Endothelial cell of umbilical vein (primary cell): ENCODE measurements at regions not wholly inside any gene's neighbourhood (a gene's known extent, or its start where the extent isn't known, plus 50 kb on each side); places are given as distances from the start of the nearest gene placed in this dataset.

Experiments used
- BruUV-seq: library from RNA; stranded (reverse); fragments of 400-500 nt; replicated peaks from 2 replicates; lab custom pipeline; 2021; lab: Mats Ljungman, UMichigan
- CTCF ChIA-PET: fragments of 300-600, 350-600 bp; sonication (Branson Sonifier 250); formaldehyde crosslinking; loops from one replicate; lab custom pipeline; 2021; ENCODE audit warnings: antibody characterized with exemption, inconsistent platforms; lab: Charles Lee
- POLR2A ChIA-PET: fragments of 300-600, 350-600 bp; sonication (Branson Sonifier 250); formaldehyde crosslinking; loops from one replicate; lab custom pipeline; 2021; ENCODE audit warnings: antibody characterized with exemption, inconsistent platforms; lab: Charles Lee
- DNase-seq: peaks from one replicate; pipeline ENCODE4 v3.0.0-alpha.2; 2011; ENCODE audit warnings: low read depth, low spot score
- FAIRE-seq: peaks from 2 replicates; lab custom pipeline; 2011; peaks lifted over from hg19 to GRCh38; lab: Jason Lieb, UNC
- H2AFZ ChIP-seq: 2 replicates; pipeline ENCODE4 v1.6.0; 2012; ENCODE audit warnings: low read depth, low read length, control low read depth, inconsistent platforms
- H3K27ac ChIP-seq: 2 replicates; pipeline ENCODE4 v1.5.1; 2011; ENCODE audit warnings: low read depth, mild to moderate bottlenecking, control low read depth, low read length, moderate library complexity; ENCODE audit not compliant: insufficient read depth
- H3K27me3 ChIP-seq, 2 experiments: 2 replicates each; pipeline versions ENCODE4 v1.6.0 to v1.6.1; 2011; ENCODE audit warnings: low read length in 2 of 2, mixed read lengths in 1 of 2; ENCODE audit not compliant: control insufficient read depth in 2 of 2, insufficient read depth in 2 of 2
- H3K36me3 ChIP-seq, 2 experiments: 2 replicates in 1 of 2; 3 replicates in 1 of 2; pipeline ENCODE4 v1.5.1; 2011; ENCODE audit warnings: low read length in 2 of 2, mild to moderate bottlenecking in 1 of 2, moderate library complexity in 1 of 2; ENCODE audit not compliant: control insufficient read depth in 2 of 2, insufficient read depth in 2 of 2; ENCODE audit errors: extremely low read depth in 1 of 2
- H3K4me1 ChIP-seq: 3 replicates; pipeline ENCODE4 v1.5.1; 2011; ENCODE audit warnings: mild to moderate bottlenecking, low read length; ENCODE audit not compliant: control insufficient read depth, insufficient read depth; ENCODE audit errors: extremely low read depth
- H3K4me2 ChIP-seq: 2 replicates; pipeline ENCODE4 v1.6.1; 2011; ENCODE audit warnings: low read length, control low read depth, mixed read lengths; ENCODE audit not compliant: insufficient read depth
- H3K4me3 ChIP-seq, 3 experiments: fragments of 200-600 bp in 1 of 3; sonication (generic), shearing (Covaris generic) in 1 of 3; replicated peaks in 1 of 3; 2 replicates each; pipeline ENCODE4 v1.5.1; 2011 to 2016; ENCODE audit warnings: control low read depth in 3 of 3, low read length in 3 of 3, mild to moderate bottlenecking in 2 of 3, inconsistent platforms in 1 of 3, low read depth in 1 of 3, moderate library complexity in 1 of 3; ENCODE audit not compliant: insufficient read depth in 1 of 3
- H3K79me2 ChIP-seq: 2 replicates; pipeline ENCODE4 v1.6.0; 2012; ENCODE audit warnings: low read length, inconsistent platforms; ENCODE audit not compliant: control insufficient read depth, insufficient read depth
- H3K9ac ChIP-seq: replicated peaks from 2 replicates; pipeline ENCODE3; 2011; ENCODE audit warnings: low read length, control low read depth; ENCODE audit not compliant: insufficient read depth; ENCODE audit errors: extremely low read depth
- H3K9me1 ChIP-seq: replicated peaks from 3 replicates; pipeline ENCODE4 v1.6.0; 2011; ENCODE audit warnings: mild to moderate bottlenecking, low read length; ENCODE audit not compliant: control insufficient read depth, insufficient read depth; ENCODE audit errors: extremely low read depth
- H3K9me3 ChIP-seq: replicated peaks from 2 replicates; pipeline ENCODE4 v1.5.1; 2012; ENCODE audit warnings: low read length, inconsistent platforms; ENCODE audit not compliant: control insufficient read depth, insufficient read depth
- H4K20me1 ChIP-seq: replicated peaks from 2 replicates; pipeline ENCODE3; 2011; ENCODE audit warnings: mild to moderate bottlenecking, low read length; ENCODE audit not compliant: control insufficient read depth, insufficient read depth; ENCODE audit errors: extremely low read depth
- CTCF ChIP-seq, 2 donors: IDR thresholded peaks; 1 replicate in 1 of 2; 2 replicates in 1 of 2; pipeline ENCODE4 v1.5.1; 2011; ENCODE audit warnings: low read length in 2 of 2, mild to moderate bottlenecking in 2 of 2, moderate library complexity in 2 of 2, control low read depth in 1 of 2, inconsistent platforms in 1 of 2, low read depth in 1 of 2; ENCODE audit not compliant: insufficient read depth in 1 of 2; ENCODE audit errors: extremely low read depth in 1 of 2
- EZH2 ChIP-seq: IDR thresholded peaks from 2 replicates; pipeline ENCODE4 v1.6.1; 2012; ENCODE audit warnings: borderline replicate concordance, low read depth, mild to moderate bottlenecking, moderate library complexity, low read length, inconsistent platforms; ENCODE audit not compliant: severe bottlenecking
- FOS ChIP-seq: IDR thresholded peaks from 2 replicates; pipeline ENCODE4 v1.6.1; 2011; ENCODE audit warnings: mild to moderate bottlenecking, low read length, moderate library complexity, borderline replicate concordance; ENCODE audit not compliant: insufficient read depth
- GATA2 ChIP-seq: IDR thresholded peaks from 2 replicates; pipeline ENCODE4 v1.7.0; 2011; ENCODE audit warnings: low read depth, mild to moderate bottlenecking, moderate library complexity, mixed read lengths, low read length; ENCODE audit not compliant: insufficient read length, insufficient read depth
- JUN ChIP-seq: IDR thresholded peaks from 2 replicates; pipeline ENCODE4 v1.6.1; 2011; ENCODE audit warnings: borderline replicate concordance, low read depth; ENCODE audit not compliant: insufficient read length, insufficient read depth
- MAX ChIP-seq: IDR thresholded peaks from 2 replicates; pipeline ENCODE4 v1.6.1; 2011; ENCODE audit not compliant: insufficient read depth, insufficient read length
- MYC ChIP-seq: IDR thresholded peaks from one replicate; pipeline ENCODE4 v1.6.1; 2011; ENCODE audit warnings: mild to moderate bottlenecking, low read depth, low read length
- POLR2A ChIP-seq: IDR thresholded peaks from 2 replicates; pipeline ENCODE4 v1.6.1; 2012; ENCODE audit warnings: low read depth, mild to moderate bottlenecking, control low read depth, low read length
- POLR2AphosphoS5 ChIP-seq: IDR thresholded peaks from 2 replicates; pipeline ENCODE4 v1.6.1; 2012; ENCODE audit warnings: low read depth, mild to moderate bottlenecking, control low read depth, low read length, moderate library complexity; ENCODE audit not compliant: insufficient read depth
- dilution Hi-C: fragments of 300-500 bp; cut with MboI; formaldehyde crosslinking; loops from one replicate; pipeline ENCODE4 v1.15.0; 2019; ENCODE audit warnings: low sequenced_read_pairs; ENCODE audit not compliant: extremely low pct_ligation_motif_present
- intact Hi-C: fragments of 100-400 bp; cut with micrococcal nuclease; formaldehyde crosslinking; loops from one replicate; pipeline ENCODE4 v1.10.0; 2022

- Histone ChIP-seq H3K79me2 (no peaks in the 10 kb centered on the region), H3K27ac (no peak overlapping the region), H3K9ac (no peak overlapping the region), H3K9me1 (no peaks in the 10 kb centered on the region), H3K4me2 (no peak overlapping the region), H4K20me1 (no peaks in the 10 kb centered on the region), H3K4me3 (no peak overlapping the region), H3K9me3 (no peaks in the 10 kb centered on the region), H3K4me1 (no peaks in the 10 kb centered on the region), H2AFZ (no peak overlapping the region), H3K27me3 (no peaks in the 10 kb centered on the region), H3K36me3 (no peaks in the 10 kb centered on the region)
- FAIRE-seq (no peak), DNase-seq (no peak)
- ChIA-PET POLR2A (no interaction called here), CTCF (no interaction called here)
- TF ChIP-seq EZH2 (no peak), CTCF (IDR thresholded peaks at IDR 0.05; ENCODE audit: extremely low read depth in 1 of 2, insufficient read depth in 1 of 2, low read depth in 1 of 2, low read length in 2 of 2) (no peak), JUN (no peak), FOS (no peak)
- no TSS peak for BruUV-seq
- dilution Hi-C loops (no loop called here), intact Hi-C loops (no loop called here)
These were observed 347.1 kb upstream of the FAM98A start for GRCh38 chr2:33946193-33946592.

GRCh38 chr2:33933203-33933602 lies 334.1 kb upstream of the FAM98A start:
- intact Hi-C loops: no loop called here
- H3K79me2 ChIP-seq: no peaks in the 10 kb centered on the region
- BruUV-seq: no TSS peak
- dilution Hi-C loops: no loop called here
- ChIA-PET POLR2A (no interaction called here), CTCF (interaction anchor here (0.9 kb wide), 1 partner anchor 10 kb away, joined by 3 read pairs; no protein-coding TSS in a partner anchor)
- H3K36me3 ChIP-seq: no peaks in the 10 kb centered on the region
- no peaks in the 10 kb centered on the region for H3K27me3 ChIP-seq
- H3K4me1 ChIP-seq: no peaks in the 10 kb centered on the region
- no peak overlapping the region for H3K4me3 ChIP-seq
- no peak overlapping the region for H3K4me2 ChIP-seq
- no peak for FAIRE-seq
- TF ChIP-seq MYC: no peak
- TF ChIP-seq MAX: no peak
- TF ChIP-seq POLR2A: no peak
- no peak for TF ChIP-seq POLR2AphosphoS5
- no peak for TF ChIP-seq FOS
- no peak for TF ChIP-seq CTCF (IDR thresholded peaks at IDR 0.05; ENCODE audit: extremely low read depth in 1 of 2, insufficient read depth in 1 of 2, low read depth in 1 of 2, low read length in 2 of 2)
- no peak for TF ChIP-seq GATA2
- no peak for TF ChIP-seq JUN
- TF ChIP-seq EZH2: no peak
- no peaks in the 10 kb centered on the region for H3K9me1 ChIP-seq
- H2AFZ ChIP-seq: no peak overlapping the region
- H3K9me3 ChIP-seq: no peaks in the 10 kb centered on the region
- DNase-seq: no peak
- H3K27ac ChIP-seq: no peak overlapping the region
- H4K20me1 ChIP-seq: no peaks in the 10 kb centered on the region
- no peak overlapping the region for H3K9ac ChIP-seq
